IPS DF 19.7 (cell line): ENCODE measurements at regions not wholly inside any gene's neighbourhood (a gene's known extent, or its start where the extent isn't known, plus 50 kb on each side); places are given as distances from the start of the nearest gene placed in this dataset.
"Not testable (repeated sequence)": the region's sequence is repeated elsewhere in the genome, so short reads cannot be mapped to it uniquely, and the experiment has no call there.

Experiments
- DNase-seq: peaks from one replicate; pipeline ENCODE4 v3.0.0-alpha.2; 2013; ENCODE audit warnings: low read depth, low spot score

DNA sequence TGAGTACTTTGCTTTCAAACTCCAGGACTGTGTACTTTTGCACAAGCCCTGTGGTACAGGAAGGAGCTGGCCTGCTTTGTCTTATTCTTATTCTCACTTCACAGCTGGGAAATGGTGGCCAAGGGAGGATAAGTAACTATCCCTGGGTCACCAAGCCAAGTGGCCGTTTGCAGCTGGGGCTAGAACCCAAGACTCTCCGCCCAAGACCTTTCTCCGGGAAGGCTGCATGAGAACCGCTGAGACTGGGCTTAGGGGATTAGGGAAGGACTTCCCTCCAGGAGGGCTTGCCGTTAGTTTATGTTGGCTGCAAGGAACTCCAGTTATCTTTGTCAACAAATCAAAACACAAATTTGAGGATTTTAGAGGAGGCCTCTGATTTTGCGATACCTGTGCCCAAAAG is 109.5 kb upstream of the ADRA1D start:
- DNase-seq = no peak

DNA sequence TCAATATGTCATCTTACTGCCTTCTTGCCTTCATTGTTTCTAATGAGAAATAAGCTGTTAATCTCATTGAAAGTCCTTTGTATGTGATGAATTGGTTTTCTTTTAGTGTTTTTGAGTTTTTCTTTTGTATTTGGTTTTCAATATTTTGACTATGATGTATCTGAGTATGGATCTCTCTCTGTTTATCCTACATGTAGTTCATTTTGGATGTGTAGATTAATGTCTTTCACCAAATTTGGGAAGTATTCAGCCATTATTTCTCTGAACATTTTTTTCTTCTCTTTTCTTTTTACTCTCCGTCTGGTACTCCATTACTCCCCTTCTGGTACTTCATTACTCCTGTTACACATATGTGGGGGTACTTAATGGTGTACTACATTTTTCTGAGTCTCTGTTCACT is 103.3 kb upstream of the ADRA1D start:
- no peak for DNase-seq

DNA sequence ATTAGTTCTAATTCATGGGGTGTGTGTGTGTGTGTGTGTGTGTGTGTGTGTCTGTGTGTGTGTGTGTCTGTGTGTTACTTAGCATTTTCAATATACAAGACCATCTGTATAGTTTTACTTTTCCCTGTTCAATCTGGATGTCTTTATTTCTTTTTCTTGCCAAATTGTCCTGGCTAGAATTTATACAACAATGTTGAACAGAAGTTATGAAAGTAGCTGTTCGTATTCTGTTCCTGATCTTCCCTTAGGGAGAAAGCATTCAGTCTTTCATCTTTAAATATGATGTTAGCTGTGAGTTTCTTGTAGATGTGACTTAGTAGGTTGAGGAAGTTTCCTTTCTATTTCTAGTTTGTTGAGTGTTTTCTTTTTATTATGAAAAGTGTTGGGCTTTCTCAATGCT is 101.0 kb upstream of the ADRA1D start:
- DNase-seq = no peak

DNA sequence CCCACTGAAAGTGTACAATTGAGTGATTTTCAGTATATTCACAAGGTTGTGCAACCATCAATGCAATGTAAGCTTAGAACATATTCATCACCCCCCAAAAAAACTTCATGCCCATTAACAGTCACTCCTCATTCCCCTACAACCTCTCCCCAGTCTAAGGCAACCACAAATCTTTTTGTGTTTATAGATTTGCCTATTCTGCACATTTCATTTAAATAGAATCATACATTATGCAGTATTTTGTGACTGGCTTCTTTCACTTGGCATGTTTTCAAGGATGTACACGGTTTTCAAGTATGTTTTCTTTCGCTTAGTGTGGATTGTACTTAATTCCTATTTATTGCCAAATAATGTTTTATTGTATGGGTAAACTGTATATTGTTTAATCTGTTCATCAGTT is 95.6 kb upstream of the ADRA1D start:
- DNase-seq = no peak

DNA sequence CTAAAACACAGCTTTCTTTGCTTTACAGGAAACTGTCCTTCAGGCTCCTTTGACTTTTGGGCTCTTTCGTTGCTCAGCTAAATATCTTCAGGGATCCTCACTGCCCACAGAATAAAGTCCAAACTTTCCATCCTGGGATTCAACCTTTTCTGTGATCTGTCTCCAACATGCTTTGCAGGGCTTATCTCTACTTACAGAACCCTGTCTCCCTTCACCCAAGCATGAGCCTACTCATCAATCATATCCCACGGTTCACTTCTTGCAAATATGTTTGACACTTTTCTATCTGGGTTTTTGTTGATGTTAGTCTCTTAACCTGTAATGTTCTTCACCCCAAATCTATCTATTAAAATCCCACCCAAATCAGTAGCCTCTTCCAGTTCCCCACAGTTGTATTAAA is 93.5 kb upstream of the ADRA1D start:
- DNase-seq = no peak

DNA sequence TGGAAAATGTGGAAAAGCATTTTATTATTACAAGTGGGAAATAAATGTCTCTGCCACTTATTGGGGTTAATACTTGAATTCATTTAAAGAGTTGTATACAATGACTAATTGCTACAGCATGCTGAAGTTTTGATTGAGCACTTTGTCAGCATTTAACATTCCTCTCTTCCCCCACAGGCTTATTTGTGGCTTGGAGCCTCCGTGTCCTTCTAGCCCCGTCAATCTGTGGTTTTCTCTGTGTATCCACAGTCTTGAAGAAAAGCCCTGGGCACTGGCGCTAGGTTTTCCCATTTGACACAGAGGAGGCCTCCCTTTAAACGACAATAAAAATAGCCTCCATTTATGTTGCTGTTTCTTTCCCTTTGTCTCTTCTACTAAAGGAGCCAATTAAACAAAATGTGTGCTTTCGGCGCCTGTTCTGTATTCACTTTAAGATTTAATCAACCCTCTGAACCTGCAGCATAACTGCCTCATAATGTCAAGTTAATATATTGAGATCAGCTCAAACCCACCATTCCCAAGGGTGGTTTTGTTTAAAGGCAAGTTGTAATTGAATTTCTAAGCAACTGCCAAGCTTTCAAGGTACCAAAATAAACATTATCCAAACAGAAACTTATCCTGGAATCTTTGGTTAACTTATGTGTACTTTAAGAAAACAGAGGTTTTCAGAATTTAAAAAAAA is 92.9 kb upstream of the ADRA1D start:
- DNase-seq = no peak

DNA sequence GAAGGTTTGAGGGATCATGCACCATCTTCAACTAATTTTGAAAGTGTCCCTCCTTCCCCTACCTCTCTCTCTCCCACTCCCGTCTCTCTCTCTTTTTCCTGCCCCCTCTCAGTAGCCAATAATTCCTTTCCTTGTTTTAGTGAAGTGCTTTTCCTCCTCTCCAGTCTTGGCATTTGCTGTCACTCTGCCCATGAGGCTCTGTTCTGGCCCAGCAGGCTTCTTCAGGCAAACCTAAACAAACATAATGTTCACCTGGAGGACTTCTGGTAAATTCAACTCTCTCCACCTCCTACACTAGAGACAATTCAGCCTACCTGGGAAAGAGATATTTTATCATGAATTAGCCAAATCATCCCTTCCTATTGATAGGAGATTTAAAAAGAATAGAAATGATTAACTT is 86.6 kb upstream of the ADRA1D start:
- no peak for DNase-seq

DNA sequence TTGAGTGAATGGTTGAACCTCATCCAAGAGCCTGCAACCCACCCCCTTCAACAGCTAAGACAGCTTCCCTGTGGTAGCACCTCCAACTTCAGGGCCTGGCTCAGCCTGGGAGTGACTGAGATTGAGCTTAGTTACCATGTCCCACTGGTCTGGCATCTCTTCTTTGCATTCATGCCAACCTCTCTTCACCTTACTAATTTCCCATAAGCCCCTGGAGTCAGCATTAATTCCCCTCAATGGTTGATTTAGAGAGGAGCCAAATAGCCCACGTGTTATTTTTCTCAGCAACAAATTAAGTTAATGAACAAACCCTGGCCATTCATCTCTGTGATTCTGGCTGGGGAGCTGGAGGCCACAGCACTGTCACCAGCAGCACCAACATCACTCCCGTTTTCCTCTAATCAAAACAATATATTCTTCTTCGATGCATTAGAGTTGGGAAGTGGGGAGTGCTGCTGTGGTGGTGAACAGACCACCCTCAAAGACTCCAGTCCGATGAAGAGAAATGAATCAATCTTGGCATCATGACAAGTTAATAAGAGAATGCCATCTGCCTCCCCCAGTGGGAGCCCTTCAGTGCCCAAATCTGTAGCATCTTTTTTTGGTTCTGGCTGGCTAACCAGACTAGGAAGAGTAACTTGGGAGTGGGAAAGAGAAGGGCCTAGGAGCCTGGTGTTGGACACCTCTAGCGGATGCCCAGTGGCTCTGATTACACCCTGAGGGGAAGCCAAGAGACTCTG is 83.2 kb upstream of the ADRA1D start:
- DNase-seq = no peak

DNA sequence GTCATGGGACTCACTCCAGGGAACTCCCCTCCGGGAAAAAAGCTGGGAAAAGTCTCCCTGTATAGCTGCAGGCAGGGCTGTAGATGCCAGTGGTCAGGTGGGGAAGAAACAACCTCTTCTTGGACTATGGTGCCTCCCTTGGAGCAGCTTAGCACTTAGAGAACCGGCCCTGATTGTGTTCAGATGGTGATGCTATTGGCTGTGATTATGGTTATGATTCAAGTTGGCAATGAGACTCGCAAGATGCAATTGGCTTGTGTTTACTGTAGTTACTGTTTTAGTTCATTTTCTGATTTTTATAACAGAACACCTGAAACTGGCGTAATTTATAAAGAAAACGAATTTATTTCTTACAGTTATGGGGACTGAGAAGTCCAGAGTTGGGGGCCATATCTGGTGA is 80.9 kb upstream of the ADRA1D start:
- DNase-seq = no peak

DNA sequence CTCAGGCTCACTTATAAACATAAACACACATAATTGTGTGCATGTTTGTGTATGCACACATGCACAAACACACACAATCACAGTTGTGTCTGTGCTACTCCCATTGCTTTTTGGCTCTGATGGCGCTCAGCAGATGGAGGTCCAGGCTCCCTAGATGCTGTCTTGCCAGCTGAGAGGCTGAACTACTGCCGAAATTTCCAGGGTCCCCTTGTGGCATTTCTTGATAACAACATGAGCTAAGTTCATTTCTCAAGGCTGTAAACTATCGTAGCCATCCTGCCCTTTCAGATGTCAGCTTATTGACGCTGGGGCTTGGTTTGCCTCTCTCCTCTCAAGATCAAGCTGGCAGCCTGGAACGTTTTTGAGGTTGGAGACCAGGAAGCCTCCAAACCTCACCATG is 80.1 kb upstream of the ADRA1D start:
- DNase-seq = no peak

DNA sequence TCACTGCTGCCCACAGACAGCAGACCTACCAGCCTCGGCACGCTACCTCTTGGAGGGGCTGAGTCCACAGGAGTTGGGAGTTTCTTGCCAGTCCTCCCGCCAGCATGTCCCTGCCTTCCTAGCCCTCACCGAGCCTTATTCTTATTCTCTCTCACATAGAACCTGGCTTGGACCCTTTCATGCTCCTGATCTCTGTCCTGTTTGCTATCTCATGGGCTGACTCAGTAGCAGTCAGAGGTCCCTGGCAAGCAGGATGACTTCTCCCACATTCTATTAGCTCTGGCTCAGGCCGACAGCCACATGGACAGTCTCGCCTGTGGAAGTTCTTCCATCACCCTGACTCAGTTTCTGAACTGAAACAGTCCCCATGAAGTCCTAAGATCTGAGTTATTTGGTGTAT is 79.5 kb upstream of the ADRA1D start:
- no peak for DNase-seq

DNA sequence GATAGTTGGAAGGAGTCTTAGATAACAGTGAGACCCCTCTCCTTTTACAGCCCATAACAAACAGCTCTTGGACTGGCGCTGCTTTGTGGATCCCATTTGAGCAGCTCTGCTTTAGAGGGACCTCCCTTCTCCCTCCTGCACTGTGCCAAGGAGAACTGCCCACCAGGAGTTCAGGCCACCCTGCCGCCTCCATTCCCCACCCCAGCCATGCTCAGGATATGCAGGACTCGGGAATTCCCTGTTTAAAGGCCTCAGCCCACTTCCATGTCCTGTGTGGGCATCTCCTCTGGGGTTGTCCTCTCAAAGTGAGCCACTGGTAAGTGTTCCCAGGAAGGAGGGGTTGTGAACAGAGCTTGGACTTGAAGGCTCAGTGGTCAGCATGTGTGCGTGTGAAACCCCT is 78.9 kb upstream of the ADRA1D start:
- no peak for DNase-seq

DNA sequence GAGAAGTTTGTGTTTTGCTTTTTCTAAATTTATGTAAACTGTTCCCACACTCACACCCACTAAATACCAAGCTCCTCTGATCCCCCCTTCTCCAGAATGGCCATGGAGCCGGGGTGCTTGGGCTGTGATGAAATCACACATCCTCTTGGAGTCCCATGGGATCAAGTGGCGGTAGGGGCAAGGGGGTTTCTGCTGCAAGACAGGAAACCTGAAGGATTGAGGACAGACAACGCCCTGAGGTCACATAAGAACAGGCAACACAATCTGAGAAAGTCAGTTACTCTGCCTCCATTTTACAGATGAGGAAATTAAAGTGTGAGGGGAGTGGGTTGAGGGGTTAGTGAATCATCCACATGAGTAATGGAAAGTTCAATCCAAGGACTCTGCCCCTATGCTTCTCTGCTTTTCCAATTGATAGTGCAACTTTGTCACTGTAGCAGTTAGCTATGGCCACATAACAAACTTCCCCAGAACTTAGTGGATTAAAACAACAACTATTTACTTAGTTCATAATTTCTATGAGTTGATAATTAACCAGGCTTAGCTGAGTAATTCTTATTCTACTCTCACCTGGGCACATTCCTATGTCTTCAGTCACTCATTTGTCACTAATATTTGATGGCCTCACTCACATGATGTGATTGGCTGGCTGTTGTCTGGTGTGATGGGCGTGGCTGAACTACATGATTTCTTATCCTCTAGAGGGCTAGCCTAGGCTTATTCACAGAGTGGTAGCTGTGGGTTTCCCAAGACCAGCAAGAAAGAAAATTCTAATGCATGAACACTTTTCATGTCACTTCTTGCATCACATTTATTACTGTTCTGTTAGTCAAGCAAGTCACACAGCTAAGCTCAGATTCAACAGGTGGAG is 77.3 kb upstream of the ADRA1D start:
- DNase-seq = no peak

DNA sequence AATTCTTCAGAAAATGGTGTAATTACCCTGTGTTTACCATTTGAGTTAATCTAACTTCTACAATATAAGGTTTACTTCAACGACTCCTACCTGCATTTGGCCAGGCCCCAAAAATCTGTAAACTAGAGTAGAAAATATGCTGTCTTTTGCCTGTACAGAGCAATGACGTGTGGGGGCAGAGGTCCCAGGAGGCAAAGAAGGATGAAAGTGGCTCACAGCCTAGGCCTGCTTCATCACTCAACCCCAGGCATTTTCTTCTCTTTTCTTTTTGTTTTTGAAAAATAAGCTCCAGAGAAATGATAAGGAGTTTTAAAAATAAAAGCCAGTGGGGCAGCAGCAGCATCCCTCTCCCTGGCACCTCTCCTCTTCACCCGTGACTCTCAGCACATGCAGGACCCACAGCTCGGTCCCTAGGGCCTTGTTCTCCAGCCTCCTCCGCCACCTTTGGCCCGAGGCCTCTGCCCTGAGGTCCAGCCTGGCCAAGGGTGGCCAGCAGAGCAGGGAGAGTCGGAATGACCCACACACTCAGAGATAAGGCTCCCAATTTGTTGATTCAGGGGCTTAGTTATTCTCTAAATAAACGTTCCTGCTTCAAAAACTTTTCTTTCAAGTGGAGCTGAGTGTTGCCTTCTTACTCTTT is 76.6 kb upstream of the ADRA1D start:
- DNase-seq = no peak

DNA sequence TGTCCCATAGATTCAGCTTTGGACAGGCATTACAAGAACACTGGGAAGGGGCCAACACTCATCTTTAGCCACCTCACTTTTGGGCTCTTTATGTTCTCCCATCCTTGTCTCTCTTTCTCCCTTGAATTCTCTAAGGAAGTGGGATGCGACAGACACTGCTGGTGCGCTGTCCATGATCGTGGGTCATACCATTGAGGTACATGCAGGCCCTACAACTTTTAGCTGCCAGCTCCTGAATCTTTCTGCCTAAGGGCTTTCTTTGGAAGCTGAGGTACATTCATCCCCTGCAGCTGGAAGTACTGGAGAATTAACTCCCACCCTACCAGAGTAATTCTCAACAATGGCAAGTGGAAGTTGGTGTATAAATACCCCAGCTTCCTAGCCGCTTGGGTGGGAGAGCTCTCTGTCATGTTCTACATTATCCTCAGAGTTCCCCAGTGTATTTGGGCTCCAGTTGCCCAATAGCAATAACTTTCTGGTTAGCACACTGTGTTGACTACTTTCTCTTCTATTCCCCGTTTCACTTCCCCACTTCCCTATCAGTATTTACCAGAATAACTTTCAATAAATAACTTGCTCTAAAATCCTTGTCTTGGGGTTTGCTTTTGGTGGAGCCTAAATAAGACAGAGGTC is 75.6 kb upstream of the ADRA1D start:
- no peak for DNase-seq

DNA sequence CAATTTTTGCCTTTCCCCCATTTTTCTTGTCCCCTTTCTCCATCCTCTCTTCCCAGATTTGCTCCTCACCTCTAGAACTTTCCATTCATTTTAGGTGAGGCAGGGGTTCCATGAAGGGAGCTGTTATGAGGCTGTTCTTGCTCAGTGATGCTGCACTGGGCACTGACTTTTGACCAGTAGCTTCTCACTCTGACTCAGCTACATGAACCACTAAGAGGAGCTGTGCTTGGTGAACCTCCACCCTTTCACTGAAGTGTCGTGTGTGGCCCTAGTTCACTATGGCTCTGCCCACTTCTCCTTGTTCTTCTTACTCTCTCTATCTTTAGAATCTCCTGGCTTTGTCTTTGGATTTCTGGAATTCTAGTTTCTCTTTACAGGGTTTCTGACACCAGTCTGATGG is 73.4 kb upstream of the ADRA1D start:
- DNase-seq = no peak

DNA sequence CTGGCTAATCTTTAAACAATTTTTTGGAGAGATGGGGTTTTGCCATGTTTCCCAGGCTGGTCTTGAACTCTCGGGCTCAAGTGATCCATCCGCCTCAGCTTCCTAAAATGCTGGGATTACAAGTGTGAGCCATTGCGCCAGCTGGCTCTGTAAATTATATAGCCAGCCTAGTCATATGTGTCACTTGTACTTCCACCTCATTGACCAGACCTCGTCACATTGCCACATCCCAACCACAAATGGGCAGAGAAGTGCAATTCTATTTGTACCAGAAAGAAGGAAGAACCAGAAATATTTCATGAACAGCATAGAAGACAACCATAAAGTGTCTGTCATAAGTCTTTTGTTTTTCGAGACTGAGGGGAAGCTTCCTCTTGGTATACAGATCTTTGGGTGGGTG is 71.2 kb upstream of the ADRA1D start:
- DNase-seq = no peak

DNA sequence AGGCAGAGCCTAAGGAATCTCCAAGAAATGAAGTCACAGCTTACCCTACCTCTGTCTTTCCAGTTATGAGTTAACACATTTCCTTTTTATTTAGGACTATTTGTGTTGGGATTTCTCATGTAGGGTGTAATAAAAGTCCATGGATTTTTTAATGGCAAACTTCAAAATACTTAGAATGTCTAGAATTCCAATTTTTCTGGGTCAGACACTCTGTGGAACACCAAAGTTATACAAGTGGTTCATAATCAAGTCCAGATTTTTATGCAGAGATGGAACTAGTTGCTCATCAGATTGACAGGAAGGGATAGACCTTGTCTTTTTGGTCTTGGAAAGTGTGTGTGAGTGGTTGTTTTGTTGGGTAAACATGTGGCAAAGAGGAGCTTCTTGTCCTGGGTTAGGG is 69.8 kb upstream of the ADRA1D start:
- DNase-seq = no peak

DNA sequence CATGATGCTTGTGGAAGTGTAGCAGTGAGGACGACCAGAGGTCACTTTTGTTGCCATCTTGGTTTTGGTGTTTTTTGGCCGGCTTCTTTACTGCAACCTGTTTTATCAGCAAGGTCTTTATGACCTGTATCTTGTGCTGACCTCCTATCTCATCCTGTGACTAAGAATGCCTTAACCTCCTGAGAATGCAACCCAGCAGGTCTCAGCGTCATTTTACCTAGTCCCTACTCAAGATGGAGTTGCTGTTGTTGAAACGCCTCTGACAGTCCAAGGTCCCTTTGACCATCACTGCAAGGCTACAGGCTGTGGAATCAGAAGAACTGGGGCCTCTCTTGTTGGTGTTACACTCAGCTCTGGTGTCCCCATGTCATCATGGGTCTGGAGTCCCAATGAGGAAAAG is 61.5 kb upstream of the ADRA1D start:
- DNase-seq = not testable (repeated sequence)

DNA sequence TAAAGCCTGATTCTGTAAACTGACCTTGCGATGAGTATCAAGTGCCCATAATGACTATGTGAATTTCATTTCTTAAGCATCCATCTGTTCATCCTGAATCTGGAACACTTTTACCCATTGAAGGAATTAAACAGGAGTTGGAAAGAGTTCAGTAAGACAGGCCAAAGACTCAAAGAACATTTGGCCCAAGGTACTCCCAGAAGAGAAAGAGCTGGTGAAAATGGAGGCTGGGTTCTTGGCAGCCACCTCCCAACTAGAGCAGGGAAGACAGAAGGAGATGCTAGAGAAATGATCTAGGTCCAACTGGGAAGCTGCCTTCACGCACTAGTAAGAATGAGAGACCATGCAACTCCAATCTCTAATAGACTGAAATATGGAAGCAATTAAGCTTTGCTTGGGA is 57.1 kb upstream of the ADRA1D start:
- no peak for DNase-seq

DNA sequence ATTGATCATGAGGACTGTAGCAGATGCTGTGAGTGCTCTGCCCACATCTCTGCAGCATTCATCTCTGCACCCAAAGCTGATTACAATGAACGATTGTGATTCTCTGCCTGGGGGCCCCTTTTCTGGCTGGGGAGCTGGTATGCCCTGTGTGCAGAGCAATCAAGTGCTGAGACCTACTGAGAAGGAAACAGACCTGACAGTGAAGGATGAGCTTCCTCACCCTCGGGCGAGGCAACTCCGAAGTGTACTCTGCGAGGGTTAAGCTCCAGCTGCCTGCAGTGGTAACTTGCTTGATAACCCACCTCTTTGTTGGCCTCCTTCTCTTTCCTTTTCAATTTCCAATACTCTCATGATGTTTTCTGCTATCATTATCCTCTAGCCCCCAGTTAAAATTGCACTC is 56.0 kb upstream of the ADRA1D start:
- DNase-seq = no peak

DNA sequence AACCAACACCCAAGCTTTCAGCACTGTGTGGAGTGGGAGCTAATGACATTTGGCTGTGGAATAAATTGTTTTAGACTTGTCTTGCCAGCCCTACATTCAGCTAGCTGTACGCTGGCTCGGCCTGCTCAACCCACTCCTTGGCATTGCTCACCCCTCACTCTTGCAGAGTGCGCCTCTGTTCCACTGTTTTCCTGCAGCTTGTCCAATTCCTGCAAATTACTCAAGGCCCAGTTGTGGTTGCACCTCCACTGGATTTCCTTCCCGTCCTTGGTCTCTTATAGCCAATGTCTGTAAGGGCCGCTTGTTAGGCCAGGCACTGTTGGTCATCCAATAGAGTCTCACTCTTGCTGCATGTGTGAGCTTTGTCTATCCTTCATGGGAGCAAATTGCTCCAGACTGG is 55.5 kb upstream of the ADRA1D start:
- DNase-seq = no peak
